Liver (tissue), 8 donors: ENCODE measurements at regions not wholly inside any gene's neighbourhood (a gene's known extent, or its start where the extent isn't known, plus 50 kb on each side); places are given as distances from the start of the nearest gene placed in this dataset.

Source experiments
- DNase-seq: peaks from one replicate; pipeline ENCODE4 v3.0.0-alpha.2; 2017; ENCODE audit warnings: low spot score
- H3K27ac ChIP-seq, 2 donors: one replicate each; pipeline ENCODE4 v1.7.0; 2013; ENCODE audit warnings: inconsistent platforms in 2 of 2, low read length in 2 of 2, control low read depth in 1 of 2, low read depth in 1 of 2, mild to moderate bottlenecking in 1 of 2
- H3K27me3 ChIP-seq, 4 donors: one replicate each; pipeline versions ENCODE4 v1.6.1 to v1.7.0; 2013; ENCODE audit warnings: low read length in 3 of 4, inconsistent platforms in 1 of 4, mild to moderate bottlenecking in 1 of 4, moderate library complexity in 1 of 4; ENCODE audit not compliant: control insufficient read depth in 4 of 4, insufficient read depth in 4 of 4
- H3K36me3 ChIP-seq, 4 donors: one replicate each; pipeline versions ENCODE4 v1.6.1 to v1.7.0; 2013; ENCODE audit warnings: low read length in 3 of 4, mild to moderate bottlenecking in 3 of 4, low read depth in 1 of 4, moderate library complexity in 1 of 4; ENCODE audit not compliant: control insufficient read depth in 4 of 4, insufficient read depth in 3 of 4
- H3K4me1 ChIP-seq, 4 donors: one replicate each; pipeline versions ENCODE4 v1.6.1 to v1.7.0; 2013; ENCODE audit warnings: low read length in 3 of 4, mild to moderate bottlenecking in 3 of 4, moderate library complexity in 1 of 4; ENCODE audit not compliant: control insufficient read depth in 4 of 4, insufficient read depth in 4 of 4
- H3K4me3 ChIP-seq, 3 donors: one replicate each; pipeline versions ENCODE4 v1.6.1 to v1.7.0; 2013; ENCODE audit warnings: low read length in 3 of 3, control low read depth in 1 of 3, low read depth in 1 of 3, mild to moderate bottlenecking in 1 of 3
- H3K9ac ChIP-seq, 2 donors: one replicate each; pipeline ENCODE4 v1.7.0; 2013; ENCODE audit warnings: low read length in 2 of 2, mild to moderate bottlenecking in 2 of 2, moderate library complexity in 2 of 2, control low read depth in 1 of 2, low read depth in 1 of 2
- H3K9me3 ChIP-seq, 4 donors: one replicate each; pipeline versions ENCODE4 v1.6.1 to v1.7.0; 2013; ENCODE audit warnings: low read length in 3 of 4; ENCODE audit not compliant: control insufficient read depth in 4 of 4
- CTCF ChIP-seq: fragments of 150-350 bp; IDR thresholded peaks from 2 replicates; pipeline ENCODE4 v1.5.1; 2017; ENCODE audit warnings: improper control_type of control experiment, low read depth, low read length; ENCODE audit not compliant: missing input control
- EGR1 ChIP-seq, 2 donors: IDR thresholded peaks; 2 replicates each; pipeline ENCODE4 v1.6.1; 2016 to 2018; ENCODE audit warnings: antibody characterized with exemption in 2 of 2, low read depth in 2 of 2
- FOXA1 ChIP-seq: IDR thresholded peaks from 2 replicates; pipeline ENCODE4 v1.6.1; 2016; ENCODE audit warnings: antibody characterized with exemption
- HNF4A ChIP-seq, 2 donors: conservative IDR thresholded peaks; 2 replicates each; pipeline ENCODE4 v1.6.1; 2016; ENCODE audit warnings: antibody characterized with exemption in 2 of 2, mild to moderate bottlenecking in 2 of 2
- HNF4G ChIP-seq: IDR thresholded peaks from 2 replicates; pipeline ENCODE4 v1.6.1; 2016; ENCODE audit warnings: antibody characterized with exemption
- JUND ChIP-seq, 2 donors: IDR thresholded peaks; 2 replicates each; pipeline ENCODE4 v1.6.1; 2016; ENCODE audit warnings: antibody characterized with exemption in 2 of 2
- NR2F2 ChIP-seq: IDR thresholded peaks from 2 replicates; pipeline ENCODE4 v1.6.1; 2016; ENCODE audit warnings: antibody characterized with exemption
- REST ChIP-seq: IDR thresholded peaks from 2 replicates; pipeline ENCODE4 v1.6.1; 2016; ENCODE audit warnings: antibody characterized with exemption, mild to moderate bottlenecking
- RXRA ChIP-seq, 2 donors: IDR thresholded peaks; 2 replicates each; pipeline ENCODE4 v1.6.1; 2017 to 2018; ENCODE audit warnings: antibody characterized with exemption in 2 of 2, mild to moderate bottlenecking in 1 of 2
- TAF1 ChIP-seq: conservative IDR thresholded peaks from 2 replicates; pipeline ENCODE4 v1.6.1; 2016; ENCODE audit warnings: antibody characterized with exemption, mild to moderate bottlenecking
- YY1 ChIP-seq: IDR thresholded peaks from 2 replicates; pipeline ENCODE4 v1.6.1; 2016; ENCODE audit warnings: antibody characterized with exemption, mild to moderate bottlenecking
- ZBTB33 ChIP-seq: IDR thresholded peaks from 2 replicates; pipeline ENCODE4 v1.6.1; 2016; ENCODE audit warnings: antibody characterized with exemption
- WGBS: extraction: QIAGEN DNeasy Blood & Tissue Kit; methylation state at CpG from one replicate; pipeline ENCODE4 v1.1.7; 2013; 5-methylcytosine and 5-hydroxymethylcytosine counted together
- donor health status: healthy.
- donor health status: healthy.
- donor health status: healthy.
- donor health status: healthy.
- donor health status: healthy.

- H3K36me3 ChIP-seq, result no peaks in the 10 kb centered on the region
- no peak overlapping the region for H3K4me3 ChIP-seq
- H3K9me3 ChIP-seq, result peaks cover 2 to 14% (median 9%) of the 10 kb centered on the region in 4 donors
- WGBS, result 73% methylated on average over 3 of the region's 3 CpGs
- DNase-seq, result no peak
- H3K4me1 ChIP-seq, result no peaks in the 10 kb centered on the region
- no peak overlapping the region for H3K9ac ChIP-seq
- peaks cover 0 to 3% (median 0%) of the 10 kb centered on the region in 4 donors for H3K27me3 ChIP-seq
- H3K27ac ChIP-seq, result no peak overlapping the region
- TF ChIP-seq NR2F2, result no peak
- TF ChIP-seq RXRA (IDR thresholded peaks at IDR 0.05), result no peak
- no peak for TF ChIP-seq TAF1
- TF ChIP-seq JUND (IDR thresholded peaks at IDR 0.05), result no peak
- no peak for TF ChIP-seq ZBTB33
- TF ChIP-seq CTCF, result no peak
- TF ChIP-seq EGR1 (IDR thresholded peaks at IDR 0.05; ENCODE audit: low read depth in 2 of 2), result no peak
- TF ChIP-seq YY1, result no peak
- no peak for TF ChIP-seq REST
- no peak for TF ChIP-seq FOXA1
- no peak for TF ChIP-seq HNF4G
Observed at GRCh38 chr10:125550362-125550761, 132.6 kb downstream of the TEX36 start.

GRCh38 chr10:125549653-125550052 is 133.3 kb downstream of the TEX36 start:
- Histone ChIP-seq H3K4me3 (no peak overlapping the region), H3K4me1 (no peaks in the 10 kb centered on the region), H3K27me3 (peaks cover 0 to 5% (median 1%) of the 10 kb centered on the region in 4 donors), H3K27ac (no peak overlapping the region), H3K9ac (no peak overlapping the region), H3K9me3 (peaks cover 2 to 14% (median 9%) of the 10 kb centered on the region in 4 donors), H3K36me3 (no peaks in the 10 kb centered on the region)
- TF ChIP-seq RXRA (IDR thresholded peaks at IDR 0.05) (no peak), HNF4A (conservative IDR thresholded peaks at IDR 0.05) (no peak), YY1 (no peak), REST (no peak)
- WGBS, result 64% methylated on average over 7 of the region's 7 CpGs
- DNase-seq, result no peak
